ENCODE measurements at regions not wholly inside any gene's neighbourhood (a gene's known extent, or its start where the extent isn't known, plus 50 kb on each side); places are given as distances from the start of the nearest gene placed in this dataset.

GRCh38 chr19:28764066-28764465 is 448.9 kb downstream of the UQCRFS1 start:
- no peaks in the 10 kb centered on the region for H3K36me3 ChIP-seq
- DNase-seq (ENCODE audit: low spot score in 2 of 2): no peak
- H3K4me1 ChIP-seq: no peaks in the 10 kb centered on the region
- no peak overlapping the region for H3K4me3 ChIP-seq
- peaks cover 0 to 54% of the 10 kb centered on the region in 2 donors for H3K9me3 ChIP-seq
- H3K27ac ChIP-seq: no peak overlapping the region
- TF ChIP-seq, protein P1, sequence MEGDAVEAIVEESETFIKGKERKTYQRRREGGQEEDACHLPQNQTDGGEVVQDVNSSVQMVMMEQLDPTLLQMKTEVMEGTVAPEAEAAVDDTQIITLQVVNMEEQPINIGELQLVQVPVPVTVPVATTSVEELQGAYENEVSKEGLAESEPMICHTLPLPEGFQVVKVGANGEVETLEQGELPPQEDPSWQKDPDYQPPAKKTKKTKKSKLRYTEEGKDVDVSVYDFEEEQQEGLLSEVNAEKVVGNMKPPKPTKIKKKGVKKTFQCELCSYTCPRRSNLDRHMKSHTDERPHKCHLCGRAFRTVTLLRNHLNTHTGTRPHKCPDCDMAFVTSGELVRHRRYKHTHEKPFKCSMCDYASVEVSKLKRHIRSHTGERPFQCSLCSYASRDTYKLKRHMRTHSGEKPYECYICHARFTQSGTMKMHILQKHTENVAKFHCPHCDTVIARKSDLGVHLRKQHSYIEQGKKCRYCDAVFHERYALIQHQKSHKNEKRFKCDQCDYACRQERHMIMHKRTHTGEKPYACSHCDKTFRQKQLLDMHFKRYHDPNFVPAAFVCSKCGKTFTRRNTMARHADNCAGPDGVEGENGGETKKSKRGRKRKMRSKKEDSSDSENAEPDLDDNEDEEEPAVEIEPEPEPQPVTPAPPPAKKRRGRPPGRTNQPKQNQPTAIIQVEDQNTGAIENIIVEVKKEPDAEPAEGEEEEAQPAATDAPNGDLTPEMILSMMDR (IDR thresholded peaks at IDR 0.05): no peak
- TF ChIP-seq POLR2A (IDR thresholded peaks at IDR 0.05): no peak
- no peak for TF ChIP-seq POLR2AphosphoS5 (IDR thresholded peaks at IDR 0.05)
- intact Hi-C loops (cut with DNase I; ENCODE audit: low total_unique reads): no loop called here
- H3K27me3 ChIP-seq: no peaks in the 10 kb centered on the region

GRCh38 chr19:28746478-28746877 is 466.5 kb downstream of the UQCRFS1 start:
- Histone ChIP-seq H3K4me1 (no peaks in the 10 kb centered on the region), H3K27ac (no peak overlapping the region), H3K27me3 (no peaks in the 10 kb centered on the region), H3K4me3 (no peak overlapping the region), H3K36me3 (no peaks in the 10 kb centered on the region), H3K9me3 (peaks cover 0 to 5% of the 10 kb centered on the region in 2 donors)
- no peak for TF ChIP-seq POLR2AphosphoS5 (IDR thresholded peaks at IDR 0.05)
- TF ChIP-seq POLR2A (IDR thresholded peaks at IDR 0.05): no peak
- TF ChIP-seq, protein P1 (IDR thresholded peaks at IDR 0.05): no peak
- intact Hi-C loops (cut with DNase I; ENCODE audit: low total_unique reads): no loop called here
- DNase-seq (ENCODE audit: low spot score in 2 of 2): no peak

DNA sequence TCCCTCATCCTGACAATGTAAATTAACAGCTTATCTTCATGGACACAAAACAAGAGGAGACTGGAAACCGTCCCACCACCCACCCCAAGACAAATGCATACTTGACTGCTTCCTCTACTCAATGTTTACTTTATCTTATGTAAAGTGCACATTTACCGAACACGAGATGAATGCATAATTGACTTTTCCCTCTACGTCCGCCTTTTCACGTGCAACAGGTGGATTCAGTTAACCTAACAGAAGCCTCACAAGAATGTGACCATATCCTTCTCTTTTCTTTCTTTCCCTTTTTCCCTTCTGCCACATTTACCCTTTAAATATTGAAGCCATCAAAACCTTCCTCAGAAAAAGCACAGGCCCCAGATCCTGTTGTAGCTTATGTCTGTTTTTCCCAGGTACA is 468.0 kb downstream of the UQCRFS1 start:
- TF ChIP-seq, protein P1 (IDR thresholded peaks at IDR 0.05): no peak
- no peak for TF ChIP-seq POLR2A (IDR thresholded peaks at IDR 0.05)
- TF ChIP-seq POLR2AphosphoS5 (IDR thresholded peaks at IDR 0.05): no peak
- H3K36me3 ChIP-seq: no peaks in the 10 kb centered on the region
- intact Hi-C loops (cut with DNase I; ENCODE audit: low total_unique reads): no loop called here
- peaks cover 0 to 3% of the 10 kb centered on the region in 2 donors for H3K9me3 ChIP-seq
- H3K27me3 ChIP-seq: no peaks in the 10 kb centered on the region
- no peaks in the 10 kb centered on the region for H3K4me1 ChIP-seq
- no peak overlapping the region for H3K27ac ChIP-seq
- no peak overlapping the region for H3K4me3 ChIP-seq
- DNase-seq (ENCODE audit: low spot score in 2 of 2): no peak

GRCh38 chr19:28744014-28744413 is 468.9 kb downstream of the UQCRFS1 start:
- Histone ChIP-seq H3K27ac (no peak overlapping the region), H3K4me3 (no peak overlapping the region), H3K36me3 (no peaks in the 10 kb centered on the region), H3K9me3 (no peaks in the 10 kb centered on the region), H3K27me3 (no peaks in the 10 kb centered on the region), H3K4me1 (no peaks in the 10 kb centered on the region)
- DNase-seq (ENCODE audit: low spot score in 2 of 2): no peak
- TF ChIP-seq POLR2AphosphoS5 (IDR thresholded peaks at IDR 0.05): no peak
- TF ChIP-seq POLR2A (IDR thresholded peaks at IDR 0.05): no peak
- TF ChIP-seq, protein P1 (IDR thresholded peaks at IDR 0.05): no peak
- intact Hi-C loops (cut with DNase I; ENCODE audit: low total_unique reads): no loop called here

DNA sequence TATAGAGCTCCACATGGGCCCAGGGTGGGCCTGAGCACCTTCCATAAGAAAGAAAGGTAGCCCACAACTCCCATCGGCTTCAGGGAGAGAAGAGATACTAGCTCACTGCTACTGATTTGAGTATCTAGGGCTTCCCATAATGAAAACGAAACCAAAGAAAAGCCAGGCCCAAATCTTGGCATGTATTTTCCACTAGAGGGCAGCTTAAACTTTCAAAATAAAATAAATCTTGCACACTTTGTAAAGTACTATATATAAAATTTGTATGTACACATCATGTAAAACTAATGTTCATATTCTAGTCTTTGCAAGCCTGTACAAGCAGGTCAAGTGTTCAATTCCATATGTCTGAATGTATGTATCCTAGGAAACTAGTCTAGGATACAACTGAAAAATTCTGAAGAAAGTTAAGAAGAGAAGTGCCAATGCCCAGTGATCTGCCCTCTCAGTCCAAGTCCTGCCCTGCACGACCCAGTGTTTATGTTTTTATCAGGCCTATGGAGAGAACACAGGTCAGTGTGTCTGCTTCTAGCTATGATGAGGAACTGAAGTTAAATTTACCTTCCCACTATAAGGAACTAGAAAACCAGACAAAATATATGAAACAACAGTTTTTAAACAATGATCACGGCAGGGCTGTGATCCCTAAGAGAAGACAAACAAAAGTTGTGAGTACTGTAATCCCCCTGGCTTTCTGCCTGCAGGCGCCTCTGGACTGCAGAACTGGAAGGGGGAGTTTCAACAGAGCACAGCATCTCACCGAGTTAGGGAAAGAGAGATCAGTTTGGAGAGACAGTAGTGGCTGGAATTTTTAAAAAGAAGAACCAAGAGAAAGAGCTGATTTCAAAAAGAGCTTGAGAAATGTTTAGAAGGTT is 475.7 kb downstream of the UQCRFS1 start:
- no peak for DNase-seq (ENCODE audit: low spot score in 2 of 2)
- TF ChIP-seq POLR2AphosphoS5 (IDR thresholded peaks at IDR 0.05) (no peak), POLR2A (IDR thresholded peaks at IDR 0.05) (no peak)
- TF ChIP-seq, protein P1 (IDR thresholded peaks at IDR 0.05): peak in 2 of 3 donors; percentile 29 to 30
- Histone ChIP-seq H3K27ac (peak overlapping the region in 1 of 2 donors; percentile 44), H3K4me1 (no peaks in the 10 kb centered on the region), H3K9me3 (no peaks in the 10 kb centered on the region), H3K27me3 (no peaks in the 10 kb centered on the region), H3K36me3 (no peaks in the 10 kb centered on the region), H3K4me3 (peak overlapping the region in 2 of 3 donors; percentile 3 to 44)
- intact Hi-C loops (cut with DNase I; ENCODE audit: low total_unique reads): no loop called here
